Adrenal gland (tissue), 9 donors: ENCODE measurements at regions not wholly inside any gene's neighbourhood (a gene's known extent, or its start where the extent isn't known, plus 50 kb on each side); places are given as distances from the start of the nearest gene placed in this dataset.

Experiments used
- DNase-seq, 7 donors: peaks; one replicate each; pipeline ENCODE4 v3.0.0-alpha.2; 2019 to 2020
- H3K27ac ChIP-seq, 5 donors: fragments of 200-600 bp; sonication (generic) in 4 of 5; 1 replicate in 3 of 5; 2 replicates in 2 of 5; pipeline versions ENCODE4 v1.5.1 to v1.8.0; 2016 to 2020; ENCODE audit warnings: mild to moderate bottlenecking in 1 of 5
- H3K27me3 ChIP-seq: fragments of 200-600 bp; 2 replicates; pipeline ENCODE4 v1.8.0; 2021
- H3K36me3 ChIP-seq, 2 donors: fragments of 200-600 bp; replicated peaks in 1 of 2; 1 replicate in 1 of 2; 2 replicates in 1 of 2; pipeline versions ENCODE4 v1.5.1 to v1.8.0; 2018 to 2022
- H3K4me1 ChIP-seq, 2 donors: fragments of 200-600 bp; replicated peaks in 1 of 2; 1 replicate in 1 of 2; 2 replicates in 1 of 2; pipeline versions ENCODE4 v1.5.1 to v1.8.0; 2018 to 2021
- H3K4me3 ChIP-seq, 4 donors: fragments of 200-600 bp; sonication (generic) in 3 of 4; one replicate each; pipeline ENCODE4 v1.5.1; 2016 to 2018
- H3K9me3 ChIP-seq, 3 donors: fragments of 200-600 bp; sonication (generic) in 1 of 3; replicated peaks in 1 of 3; 1 replicate in 2 of 3; 2 replicates in 1 of 3; pipeline versions ENCODE4 v1.5.1 to v1.8.0; 2016 to 2021
- CTCF ChIP-seq, 6 experiments: fragments of 450-650 bp in 4 of 6; fragments of 200-600 bp in 2 of 6; sonication (generic) in 1 of 6; IDR thresholded peaks; 1 replicate in 5 of 6; 2 replicates in 1 of 6; pipeline versions ENCODE4 v1.5.1 to v1.8.0; 2016 to 2021; ENCODE audit warnings: antibody characterized with exemption in 6 of 6, mild to moderate bottlenecking in 2 of 6, moderate library complexity in 1 of 6
- POLR2A ChIP-seq, 2 donors: fragments of 450-650 bp; IDR thresholded peaks; one replicate each; pipeline ENCODE4 v1.6.1; 2017; ENCODE audit warnings: antibody characterized with exemption in 2 of 2, mild to moderate bottlenecking in 2 of 2, moderate library complexity in 1 of 2
- WGBS, 4 donors: extraction: QIAGEN DNeasy Blood & Tissue Kit in 2 of 4; methylation state at CpG; one replicate each; pipeline versions ENCODE4 v1.1.5 to v1.1.7; 2013 to 2017; 5-methylcytosine and 5-hydroxymethylcytosine counted together
- intact Hi-C, 2 donors: fragments of 100-400 bp; cut with DNase I; formaldehyde crosslinking; loops; one replicate each; pipeline versions ENCODE4 v1.14.1 to v1.15.0; 2022 to 2023
- donor health status: healthy with polysubstance abuse.
- donor health status: Bipolar disorder and iron deficiency.
- donor health status: DM: yes; HTN: yes; CAD: no.
- donor health status: DM: no; HTN: no; CAD: no.
- donor health status: DM: no; HTN: no; CAD: no.

GRCh38 chr5:38718771-38719391 lies 126.9 kb upstream of the OSMR start:
- no peak overlapping the region for H3K4me3 ChIP-seq
- H3K9me3 ChIP-seq: no peaks in the 10 kb centered on the region
- no peak for DNase-seq
- no peaks in the 10 kb centered on the region for H3K36me3 ChIP-seq
- no peaks in the 10 kb centered on the region for H3K27me3 ChIP-seq
- peak overlapping the region in 2 of 5 donors; percentile 30 to 71 for H3K27ac ChIP-seq
- intact Hi-C loops: no loop called here
- TF ChIP-seq CTCF (IDR thresholded peaks at IDR 0.05) (no peak), POLR2A (IDR thresholded peaks at IDR 0.05) (no peak)
- H3K4me1 ChIP-seq: no peaks in the 10 kb centered on the region
- 48 to 57% (median 51%) methylated on average over 6 of the region's 6 CpGs for WGBS, 4 donors

GRCh38 chr5:38719403-38719802 lies 126.4 kb upstream of the OSMR start:
- Histone ChIP-seq H3K27ac (peak overlapping the region in 1 of 5 donors; percentile 71), H3K4me1 (no peaks in the 10 kb centered on the region), H3K36me3 (no peaks in the 10 kb centered on the region), H3K9me3 (no peaks in the 10 kb centered on the region), H3K27me3 (no peaks in the 10 kb centered on the region), H3K4me3 (no peak overlapping the region)
- 61 to 69% (median 64%) methylated on average over 1 of the region's 1 CpG for WGBS, 4 donors
- TF ChIP-seq POLR2A (IDR thresholded peaks at IDR 0.05) (no peak), CTCF (IDR thresholded peaks at IDR 0.05) (no peak)
- DNase-seq: no peak
- intact Hi-C loops: no loop called here

- 77 to 89% (median 82%) methylated on average over 3 of the region's 3 CpGs for WGBS, 4 donors
- no peak for DNase-seq
- Histone ChIP-seq H3K27ac (no peak overlapping the region), H3K4me3 (no peak overlapping the region), H3K27me3 (no peaks in the 10 kb centered on the region), H3K4me1 (no peaks in the 10 kb centered on the region), H3K36me3 (no peaks in the 10 kb centered on the region), H3K9me3 (no peaks in the 10 kb centered on the region)
- no peak for TF ChIP-seq CTCF (IDR thresholded peaks at IDR 0.05)
- no peak for TF ChIP-seq POLR2A (IDR thresholded peaks at IDR 0.05)
- intact Hi-C loops: no loop called here
These were observed 125.9 kb upstream of the OSMR start for GRCh38 chr5:38719916-38720315.

GRCh38 chr5:38720554-38721361 lies 125.1 kb upstream of the OSMR start:
- no peaks in the 10 kb centered on the region for H3K4me1 ChIP-seq
- H3K27me3 ChIP-seq: no peaks in the 10 kb centered on the region
- no peaks in the 10 kb centered on the region for H3K9me3 ChIP-seq
- no peak overlapping the region for H3K27ac ChIP-seq
- 85 to 91% (median 90%) methylated on average over 6 of the region's 6 CpGs for WGBS, 4 donors
- H3K36me3 ChIP-seq: no peaks in the 10 kb centered on the region
- H3K4me3 ChIP-seq: no peak overlapping the region
- DNase-seq: no peak
- no peak for TF ChIP-seq CTCF (IDR thresholded peaks at IDR 0.05)
- TF ChIP-seq POLR2A (IDR thresholded peaks at IDR 0.05): no peak
- intact Hi-C loops: no loop called here
